ENCODE measurements at regions not wholly inside any gene's neighbourhood (a gene's known extent, or its start where the extent isn't known, plus 50 kb on each side); places are given as distances from the start of the nearest gene placed in this dataset.

DNA sequence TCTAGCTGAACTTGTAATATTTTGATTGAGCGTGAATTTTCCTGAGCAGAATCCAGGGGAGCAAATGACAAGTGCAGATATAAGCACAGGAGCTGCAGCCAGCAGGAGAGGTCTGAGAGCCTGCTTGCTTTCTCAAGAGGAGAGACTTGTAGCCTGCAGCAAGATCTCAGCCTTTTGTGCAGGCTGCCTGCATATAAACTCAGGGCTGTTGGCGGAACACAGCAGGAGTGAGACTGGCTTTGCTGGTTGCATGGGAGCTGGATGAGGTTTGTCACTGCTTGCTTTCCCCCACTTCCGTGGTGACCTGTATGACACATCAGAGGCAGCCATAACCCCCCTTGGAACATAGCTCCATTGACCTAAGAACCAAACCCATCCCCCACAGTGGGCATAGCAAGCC, 725.4 kb upstream of the RGS18 start:
- TF ChIP-seq, protein P1, sequence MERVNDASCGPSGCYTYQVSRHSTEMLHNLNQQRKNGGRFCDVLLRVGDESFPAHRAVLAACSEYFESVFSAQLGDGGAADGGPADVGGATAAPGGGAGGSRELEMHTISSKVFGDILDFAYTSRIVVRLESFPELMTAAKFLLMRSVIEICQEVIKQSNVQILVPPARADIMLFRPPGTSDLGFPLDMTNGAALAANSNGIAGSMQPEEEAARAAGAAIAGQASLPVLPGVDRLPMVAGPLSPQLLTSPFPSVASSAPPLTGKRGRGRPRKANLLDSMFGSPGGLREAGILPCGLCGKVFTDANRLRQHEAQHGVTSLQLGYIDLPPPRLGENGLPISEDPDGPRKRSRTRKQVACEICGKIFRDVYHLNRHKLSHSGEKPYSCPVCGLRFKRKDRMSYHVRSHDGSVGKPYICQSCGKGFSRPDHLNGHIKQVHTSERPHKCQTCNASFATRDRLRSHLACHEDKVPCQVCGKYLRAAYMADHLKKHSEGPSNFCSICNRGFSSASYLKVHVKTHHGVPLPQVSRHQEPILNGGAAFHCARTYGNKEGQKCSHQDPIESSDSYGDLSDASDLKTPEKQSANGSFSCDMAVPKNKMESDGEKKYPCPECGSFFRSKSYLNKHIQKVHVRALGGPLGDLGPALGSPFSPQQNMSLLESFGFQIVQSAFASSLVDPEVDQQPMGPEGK (CRISPR knock-in tag; IDR thresholded peaks at IDR 0.05; ENCODE audit: borderline replicate concordance) = no peak
- TF ChIP-seq ZFP3 (CRISPR knock-in tag; IDR thresholded peaks at IDR 0.05) (no peak), PPARA (CRISPR knock-in tag; IDR thresholded peaks at IDR 0.05; ENCODE audit: borderline replicate concordance) (no peak), ISL1 (CRISPR knock-in tag; IDR thresholded peaks at IDR 0.05) (no peak), OSR1 (CRISPR knock-in tag; IDR thresholded peaks at IDR 0.05) (no peak)

Data from SK-N-SH treated with all-trans-retinoic acid at 6 μM for 48 hours (cell line).